HEK293 (cell line): ENCODE measurements at regions not wholly inside any gene's neighbourhood (a gene's known extent, or its start where the extent isn't known, plus 50 kb on each side); places are given as distances from the start of the nearest gene placed in this dataset.

Source experiments
- CTCF ChIA-PET: fragments of 350-600 bp; formaldehyde crosslinking; extraction: SDS; loops from one replicate; lab custom pipeline; 2021; ENCODE audit warnings: antibody characterized with exemption; lab: Yijun Ruan, JAX
- POLR2A ChIA-PET: fragments of 300-600 bp; formaldehyde crosslinking; extraction: SDS; loops from one replicate; lab custom pipeline; 2020; ENCODE audit warnings: antibody characterized with exemption, inconsistent platforms; lab: Yijun Ruan, JAX
- H3K27ac ChIP-seq: fragments of 200-500 bp; sonication (Bioruptor generic); 2 replicates; pipeline ENCODE4 v1.5.1; 2014; ENCODE audit warnings: low read depth, low read length, control low read depth, inconsistent platforms; ENCODE audit errors: extremely low read depth
- H3K36me3 ChIP-seq, 2 experiments: fragments of 200-500 bp in 1 of 2; sonication (Bioruptor generic) in 1 of 2; 1 replicate in 1 of 2; 2 replicates in 1 of 2; pipeline ENCODE4 v1.5.1; 2014 to 2017; ENCODE audit warnings: inconsistent platforms in 2 of 2, low read length in 2 of 2; ENCODE audit not compliant: control insufficient read depth in 2 of 2, insufficient read depth in 1 of 2
- H3K4me1 ChIP-seq: fragments of 200-500 bp; sonication (Bioruptor generic); 2 replicates; pipeline ENCODE4 v1.5.1; 2014; ENCODE audit warnings: mild to moderate bottlenecking, low read length, inconsistent platforms; ENCODE audit not compliant: control insufficient read depth, insufficient read depth
- H3K4me3 ChIP-seq: 2 replicates; pipeline ENCODE4 v1.5.1; 2011; ENCODE audit warnings: low read depth, mild to moderate bottlenecking, control low read depth, low read length, moderate library complexity
- H3K9me3 ChIP-seq: fragments of 200-500 bp; sonication (Bioruptor generic); 2 replicates; pipeline ENCODE4 v1.5.1; 2014; ENCODE audit warnings: low read depth, low read length, inconsistent platforms; ENCODE audit not compliant: control insufficient read depth, insufficient read depth
- BCL11A ChIP-seq: fragments of 450-650 bp; formaldehyde crosslinking; IDR thresholded peaks from 2 replicates; pipeline ENCODE4 v1.5.1; 2016; ENCODE audit warnings: low read depth, missing biosample characterization, missing genetic modification characterization
- BCL6B ChIP-seq: fragments of 450-650 bp; formaldehyde crosslinking; IDR thresholded peaks from 2 replicates; pipeline ENCODE4 v1.5.1; 2017; ENCODE audit warnings: missing biosample characterization, missing genetic modification characterization
- GLIS1 ChIP-seq: fragments of 450-650 bp; formaldehyde crosslinking; IDR thresholded peaks from 2 replicates; pipeline ENCODE4 v1.5.1; 2016; ENCODE audit warnings: missing biosample characterization, missing genetic modification characterization
- HOXD13 ChIP-seq: sonication (generic); formaldehyde crosslinking; IDR thresholded peaks from 2 replicates; pipeline ENCODE4 v1.8.0; 2022; ENCODE audit warnings: missing genetic modification reagents, borderline replicate concordance
- KLF16 ChIP-seq: fragments of 450-650 bp; formaldehyde crosslinking; IDR thresholded peaks from 2 replicates; pipeline ENCODE4 v1.5.1; 2017; ENCODE audit warnings: missing biosample characterization, missing genetic modification characterization
- KLF8 ChIP-seq: fragments of 450-650 bp; formaldehyde crosslinking; IDR thresholded peaks from 2 replicates; pipeline ENCODE4 v1.5.1; 2016; ENCODE audit warnings: missing biosample characterization, missing genetic modification characterization
- MYNN ChIP-seq: fragments of 450-650 bp; formaldehyde crosslinking; IDR thresholded peaks from 2 replicates; pipeline ENCODE4 v1.5.1; 2016; ENCODE audit warnings: missing biosample characterization, missing genetic modification characterization, borderline replicate concordance
- PATZ1 ChIP-seq: fragments of 450-650 bp; formaldehyde crosslinking; IDR thresholded peaks from 2 replicates; pipeline ENCODE4 v1.5.1; 2016; ENCODE audit warnings: missing biosample characterization, missing genetic modification characterization
- ZFP3 ChIP-seq: fragments of 450-650 bp; formaldehyde crosslinking; IDR thresholded peaks from 2 replicates; pipeline ENCODE4 v1.5.1; 2016; ENCODE audit warnings: low read depth, missing biosample characterization, missing genetic modification characterization
- ZFP37 ChIP-seq: fragments of 450-650 bp; formaldehyde crosslinking; IDR thresholded peaks from 2 replicates; pipeline ENCODE4 v1.5.1; 2016; ENCODE audit warnings: missing biosample characterization, missing genetic modification characterization
- ZNF10 ChIP-seq: fragments of 450-650 bp; formaldehyde crosslinking; IDR thresholded peaks from 2 replicates; pipeline ENCODE4 v1.5.1; 2017; ENCODE audit warnings: missing biosample characterization, missing genetic modification characterization
- ZNF114 ChIP-seq: fragments of 450-650 bp; formaldehyde crosslinking; IDR thresholded peaks from 2 replicates; pipeline ENCODE4 v1.5.0; 2017; ENCODE audit warnings: missing biosample characterization, missing genetic modification characterization
- ZNF121 ChIP-seq: fragments of 450-650 bp; formaldehyde crosslinking; IDR thresholded peaks from 2 replicates; pipeline ENCODE4 v1.5.1; 2016; ENCODE audit warnings: missing biosample characterization, missing genetic modification characterization
- ZNF133 ChIP-seq: fragments of 450-650 bp; formaldehyde crosslinking; IDR thresholded peaks from 2 replicates; pipeline ENCODE4 v1.5.1; 2016; ENCODE audit warnings: missing biosample characterization, missing genetic modification characterization
- ZNF223 ChIP-seq: fragments of 450-650 bp; formaldehyde crosslinking; IDR thresholded peaks from 2 replicates; pipeline ENCODE4 v1.5.1; 2016; ENCODE audit warnings: missing biosample characterization, missing genetic modification characterization
- ZNF362 ChIP-seq: fragments of 450-650 bp; formaldehyde crosslinking; IDR thresholded peaks from 2 replicates; pipeline ENCODE4 v1.5.1; 2016; ENCODE audit warnings: missing biosample characterization, missing genetic modification characterization
- ZNF404 ChIP-seq: fragments of 450-650 bp; formaldehyde crosslinking; IDR thresholded peaks from 2 replicates; pipeline ENCODE4 v1.5.1; 2017; ENCODE audit warnings: missing biosample characterization, missing genetic modification characterization
- ZNF48 ChIP-seq: fragments of 450-650 bp; formaldehyde crosslinking; IDR thresholded peaks from 2 replicates; pipeline ENCODE4 v1.5.1; 2016; ENCODE audit warnings: missing biosample characterization, missing genetic modification characterization
- ZNF513 ChIP-seq: fragments of 450-650 bp; IDR thresholded peaks from 2 replicates; pipeline ENCODE4 v1.5.1; 2018; ENCODE audit warnings: missing biosample characterization, missing genetic modification characterization
- ZNF521 ChIP-seq: fragments of 450-650 bp; formaldehyde crosslinking; IDR thresholded peaks from 2 replicates; pipeline ENCODE4 v1.5.1; 2017; ENCODE audit warnings: missing biosample characterization, mild to moderate bottlenecking, missing genetic modification characterization
- ZNF544 ChIP-seq: fragments of 450-650 bp; formaldehyde crosslinking; IDR thresholded peaks from 2 replicates; pipeline ENCODE4 v1.5.0; 2017; ENCODE audit warnings: missing biosample characterization, missing genetic modification characterization
- ZNF596 ChIP-seq: fragments of 450-650 bp; IDR thresholded peaks from 2 replicates; pipeline ENCODE4 v1.5.0; 2018; ENCODE audit warnings: missing biosample characterization, mild to moderate bottlenecking, missing genetic modification characterization, moderate library complexity
- ZNF639 ChIP-seq: fragments of 450-650 bp; formaldehyde crosslinking; IDR thresholded peaks from 2 replicates; pipeline ENCODE4 v1.5.1; 2016; ENCODE audit warnings: missing biosample characterization, missing genetic modification characterization
- ZNF692 ChIP-seq: fragments of 450-650 bp; formaldehyde crosslinking; IDR thresholded peaks from 2 replicates; pipeline ENCODE4 v1.5.1; 2016; ENCODE audit warnings: missing biosample characterization, missing genetic modification characterization
- ZNF707 ChIP-seq: fragments of 450-650 bp; formaldehyde crosslinking; IDR thresholded peaks from 2 replicates; pipeline ENCODE4 v1.5.1; 2016; ENCODE audit warnings: missing biosample characterization, missing genetic modification characterization
- ZNF747 ChIP-seq: fragments of 450-650 bp; formaldehyde crosslinking; IDR thresholded peaks from 2 replicates; pipeline ENCODE4 v1.5.1; 2016; ENCODE audit warnings: missing biosample characterization, missing genetic modification characterization
- ZNF777 ChIP-seq: fragments of 450-650 bp; formaldehyde crosslinking; IDR thresholded peaks from 2 replicates; pipeline ENCODE4 v1.5.1; 2017; ENCODE audit warnings: missing biosample characterization, missing genetic modification characterization, borderline replicate concordance
- ZNF792 ChIP-seq: fragments of 450-650 bp; formaldehyde crosslinking; IDR thresholded peaks from 2 replicates; pipeline ENCODE4 v1.5.1; 2016; ENCODE audit warnings: missing biosample characterization, missing genetic modification characterization
- ZNF843 ChIP-seq: fragments of 450-650 bp; formaldehyde crosslinking; IDR thresholded peaks from 2 replicates; pipeline ENCODE4 v1.5.1; 2016; ENCODE audit warnings: missing biosample characterization, missing genetic modification characterization
- ZSCAN23 ChIP-seq: fragments of 450-650 bp; formaldehyde crosslinking; IDR thresholded peaks from 2 replicates; pipeline ENCODE4 v1.5.1; 2016; ENCODE audit warnings: missing biosample characterization, missing genetic modification characterization
- ZSCAN30 ChIP-seq: fragments of 450-650 bp; IDR thresholded peaks from 2 replicates; pipeline ENCODE4 v1.5.1; 2018; ENCODE audit warnings: missing biosample characterization, mild to moderate bottlenecking, missing genetic modification characterization, moderate library complexity

GRCh38 chr10:8876171-8876570 lies 821.7 kb downstream of the GATA3 start:
- no peaks in the 10 kb centered on the region for H3K9me3 ChIP-seq
- H3K36me3 ChIP-seq = no peaks in the 10 kb centered on the region
- H3K4me1 ChIP-seq = peaks cover 3% of the 10 kb centered on the region; the same call in 1 of the 2 replicates
- POLR2A ChIA-PET = no interaction called here
- CTCF ChIA-PET = no interaction called here
- TF ChIP-seq ZNF544 (no peak), ZNF692 (tag by site-specific recombination) (no peak), ZNF513 (tag by site-specific recombination) (no peak), ZNF10 (tag by site-specific recombination) (no peak), HOXD13 (no peak), ZNF521 (tag by site-specific recombination) (no peak), ZNF843 (tag by site-specific recombination) (no peak), BCL6B (tag by site-specific recombination) (no peak), ZNF707 (tag by site-specific recombination) (no peak), ZNF133 (no peak), KLF8 (tag by site-specific recombination) (no peak), PATZ1 (tag by site-specific recombination) (no peak), KLF16 (no peak), BCL11A (no peak), ZNF777 (tag by site-specific recombination) (no peak), ZNF121 (tag by site-specific recombination) (no peak), ZNF223 (no peak), ZNF404 (tag by site-specific recombination) (no peak), ZSCAN23 (tag by site-specific recombination) (no peak)
- TF ChIP-seq, all 188 proteins: peak for 0
- no peak overlapping the region for H3K4me3 ChIP-seq
- no peak overlapping the region for H3K27ac ChIP-seq

GRCh38 chr10:8889538-8889937 lies 835.0 kb downstream of the GATA3 start:
- Histone ChIP-seq H3K4me3 (no peak overlapping the region), H3K9me3 (no peaks in the 10 kb centered on the region), H3K4me1 (no peaks in the 10 kb centered on the region), H3K36me3 (no peaks in the 10 kb centered on the region), H3K27ac (no peak overlapping the region)
- TF ChIP-seq ZFP3 (tag by site-specific recombination) = no peak
- TF ChIP-seq ZNF639 (tag by site-specific recombination) = no peak
- no peak for TF ChIP-seq ZNF596 (tag by site-specific recombination)
- no peak for TF ChIP-seq MYNN (tag by site-specific recombination)
- no peak for TF ChIP-seq BCL11A
- TF ChIP-seq GLIS1 (tag by site-specific recombination) = no peak
- no peak for TF ChIP-seq ZNF792 (tag by site-specific recombination)
- no peak for TF ChIP-seq ZFP37 (tag by site-specific recombination)
- TF ChIP-seq ZNF747 (tag by site-specific recombination) = no peak
- TF ChIP-seq ZNF362 (tag by site-specific recombination) = no peak
- TF ChIP-seq ZNF114 (tag by site-specific recombination) = no peak
- TF ChIP-seq ZSCAN30 (tag by site-specific recombination) = no peak
- TF ChIP-seq ZNF48 (tag by site-specific recombination) = no peak
- no peak for TF ChIP-seq ZNF10 (tag by site-specific recombination)
- ChIA-PET POLR2A (no interaction called here), CTCF (no interaction called here)
